ENCODE measurements at regions not wholly inside any gene's neighbourhood (a gene's known extent, or its start where the extent isn't known, plus 50 kb on each side); places are given as distances from the start of the nearest gene placed in this dataset.

DNA sequence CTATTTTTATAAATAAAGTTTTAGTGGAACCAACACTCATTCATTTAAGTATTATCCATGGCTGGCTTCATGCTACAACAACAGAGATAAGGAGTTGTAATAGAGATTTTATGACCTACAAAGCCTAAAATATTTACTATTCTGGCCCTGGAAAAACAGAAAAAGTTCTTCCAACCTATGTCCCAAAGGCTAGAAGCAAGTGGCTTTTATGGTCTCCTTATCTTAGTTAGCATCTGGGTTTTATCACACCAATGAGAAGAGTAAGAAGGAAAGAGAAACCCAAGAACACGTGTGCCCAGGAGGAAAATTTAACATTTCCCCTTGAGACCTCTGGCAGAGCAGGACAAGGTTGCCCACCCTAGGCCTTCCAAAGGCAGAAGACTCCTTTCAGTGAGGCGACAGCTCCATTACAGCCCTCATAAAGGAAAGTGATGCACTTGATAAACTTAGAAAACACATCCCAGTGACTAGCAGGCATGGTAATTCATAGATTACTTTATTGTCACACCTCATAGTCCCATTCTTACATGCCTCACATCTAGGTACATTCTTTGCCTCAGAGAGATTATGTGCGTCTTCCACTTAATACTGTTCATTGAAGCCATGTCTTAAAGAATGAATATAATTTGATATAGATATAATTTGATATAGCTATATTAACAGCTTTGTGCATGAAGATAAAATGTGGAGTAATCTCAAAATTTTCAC is 113.2 kb upstream of the ACP3 start:
- no TSS peak for BruUV-seq (replicated peaks)

More for the DNA sequence above, 113.2 kb upstream of the ACP3 start:
- Histone ChIP-seq H3K4me2 (ENCODE audit: low read length) (no peak overlapping the region), H3K4me3 (replicated peaks in 1 of 2; ENCODE audit: low read depth in 1 of 2, low read length in 2 of 2) (no peak overlapping the region), H4K20me1 (ENCODE audit: insufficient read depth) (no peaks in the 10 kb centered on the region), H3K4me1 (ENCODE audit: control insufficient read depth in 1 of 2, insufficient read depth in 2 of 2, low read length in 2 of 2) (no peaks in the 10 kb centered on the region), H3K79me2 (ENCODE audit: insufficient read depth, low read length) (no peaks in the 10 kb centered on the region), H3K36me3 (ENCODE audit: control insufficient read depth in 1 of 2, insufficient read depth in 2 of 2, low read length in 2 of 2) (no peaks in the 10 kb centered on the region), H3K9me2 (ENCODE audit: insufficient read depth) (no peaks in the 10 kb centered on the region), H3K27me3 (ENCODE audit: insufficient read depth, low read length) (peaks cover 14% of the 10 kb centered on the region; the same call in 1 of the 2 replicates), H3K9me3 (ENCODE audit: control insufficient read depth in 1 of 2, insufficient read depth in 1 of 2, low read depth in 1 of 2, low read length in 2 of 2) (no peaks in the 10 kb centered on the region), H3K27ac (ENCODE audit: low read depth, low read length) (no peak overlapping the region), H2AFZ (ENCODE audit: low read depth, low read length, poor library complexity, severe bottlenecking) (no peak overlapping the region), H3K9ac (ENCODE audit: low read length) (no peak overlapping the region)
- RAD21 ChIA-PET (ENCODE audit: low non-redundant PET in 1 of 2, low total read pairs in 2 of 2, uncharacterized antibody in 2 of 2, unreplicated experiment in 2 of 2) = no interaction called here
- CTCF ChIA-PET = no interaction called here
- DNase-seq (ENCODE audit: low read depth, low spot score) (no peak), ATAC-seq (no peak)
- POLR2A ChIA-PET = no interaction called here
- TF ChIP-seq CBX3 (IDR thresholded peaks at IDR 0.05; ENCODE audit: low read depth) = no peak
- TF ChIP-seq, protein P1, sequence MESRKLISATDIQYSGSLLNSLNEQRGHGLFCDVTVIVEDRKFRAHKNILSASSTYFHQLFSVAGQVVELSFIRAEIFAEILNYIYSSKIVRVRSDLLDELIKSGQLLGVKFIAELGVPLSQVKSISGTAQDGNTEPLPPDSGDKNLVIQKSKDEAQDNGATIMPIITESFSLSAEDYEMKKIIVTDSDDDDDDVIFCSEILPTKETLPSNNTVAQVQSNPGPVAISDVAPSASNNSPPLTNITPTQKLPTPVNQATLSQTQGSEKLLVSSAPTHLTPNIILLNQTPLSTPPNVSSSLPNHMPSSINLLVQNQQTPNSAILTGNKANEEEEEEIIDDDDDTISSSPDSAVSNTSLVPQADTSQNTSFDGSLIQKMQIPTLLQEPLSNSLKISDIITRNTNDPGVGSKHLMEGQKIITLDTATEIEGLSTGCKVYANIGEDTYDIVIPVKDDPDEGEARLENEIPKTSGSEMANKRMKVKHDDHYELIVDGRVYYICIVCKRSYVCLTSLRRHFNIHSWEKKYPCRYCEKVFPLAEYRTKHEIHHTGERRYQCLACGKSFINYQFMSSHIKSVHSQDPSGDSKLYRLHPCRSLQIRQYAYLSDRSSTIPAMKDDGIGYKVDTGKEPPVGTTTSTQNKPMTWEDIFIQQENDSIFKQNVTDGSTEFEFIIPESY (IDR thresholded peaks at IDR 0.05; ENCODE audit: extremely low read depth, insufficient replicate concordance, low read length) = no peak
- TF ChIP-seq, protein P2, sequence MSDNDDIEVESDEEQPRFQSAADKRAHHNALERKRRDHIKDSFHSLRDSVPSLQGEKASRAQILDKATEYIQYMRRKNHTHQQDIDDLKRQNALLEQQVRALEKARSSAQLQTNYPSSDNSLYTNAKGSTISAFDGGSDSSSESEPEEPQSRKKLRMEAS (IDR thresholded peaks at IDR 0.05) = no peak
- no peak for TF ChIP-seq YY1 (IDR thresholded peaks at IDR 0.05; ENCODE audit: extremely low read depth, insufficient replicate concordance, low read depth, low read length)
- no peak for TF ChIP-seq SIN3A (IDR thresholded peaks at IDR 0.05; ENCODE audit: low read depth)
- no peak for TF ChIP-seq ZNF274 (IDR thresholded peaks at IDR 0.05; ENCODE audit: low read depth, low read length)
- TF ChIP-seq JUND (IDR thresholded peaks at IDR 0.05) = no peak
- TF ChIP-seq ZFX (IDR thresholded peaks at IDR 0.05) = no peak
- TF ChIP-seq, protein P3, sequence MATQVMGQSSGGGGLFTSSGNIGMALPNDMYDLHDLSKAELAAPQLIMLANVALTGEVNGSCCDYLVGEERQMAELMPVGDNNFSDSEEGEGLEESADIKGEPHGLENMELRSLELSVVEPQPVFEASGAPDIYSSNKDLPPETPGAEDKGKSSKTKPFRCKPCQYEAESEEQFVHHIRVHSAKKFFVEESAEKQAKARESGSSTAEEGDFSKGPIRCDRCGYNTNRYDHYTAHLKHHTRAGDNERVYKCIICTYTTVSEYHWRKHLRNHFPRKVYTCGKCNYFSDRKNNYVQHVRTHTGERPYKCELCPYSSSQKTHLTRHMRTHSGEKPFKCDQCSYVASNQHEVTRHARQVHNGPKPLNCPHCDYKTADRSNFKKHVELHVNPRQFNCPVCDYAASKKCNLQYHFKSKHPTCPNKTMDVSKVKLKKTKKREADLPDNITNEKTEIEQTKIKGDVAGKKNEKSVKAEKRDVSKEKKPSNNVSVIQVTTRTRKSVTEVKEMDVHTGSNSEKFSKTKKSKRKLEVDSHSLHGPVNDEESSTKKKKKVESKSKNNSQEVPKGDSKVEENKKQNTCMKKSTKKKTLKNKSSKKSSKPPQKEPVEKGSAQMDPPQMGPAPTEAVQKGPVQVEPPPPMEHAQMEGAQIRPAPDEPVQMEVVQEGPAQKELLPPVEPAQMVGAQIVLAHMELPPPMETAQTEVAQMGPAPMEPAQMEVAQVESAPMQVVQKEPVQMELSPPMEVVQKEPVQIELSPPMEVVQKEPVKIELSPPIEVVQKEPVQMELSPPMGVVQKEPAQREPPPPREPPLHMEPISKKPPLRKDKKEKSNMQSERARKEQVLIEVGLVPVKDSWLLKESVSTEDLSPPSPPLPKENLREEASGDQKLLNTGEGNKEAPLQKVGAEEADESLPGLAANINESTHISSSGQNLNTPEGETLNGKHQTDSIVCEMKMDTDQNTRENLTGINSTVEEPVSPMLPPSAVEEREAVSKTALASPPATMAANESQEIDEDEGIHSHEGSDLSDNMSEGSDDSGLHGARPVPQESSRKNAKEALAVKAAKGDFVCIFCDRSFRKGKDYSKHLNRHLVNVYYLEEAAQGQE (IDR thresholded peaks at IDR 0.05; ENCODE audit: low read depth) = no peak
- no peak for TF ChIP-seq EZH2 (IDR thresholded peaks at IDR 0.05)
- TF ChIP-seq RAD21 (IDR thresholded peaks at IDR 0.05; ENCODE audit: low read depth) = no peak
- no peak for TF ChIP-seq EGR1 (IDR thresholded peaks at IDR 0.05; ENCODE audit: low read depth)
- TF ChIP-seq ELF1 (IDR thresholded peaks at IDR 0.05; ENCODE audit: borderline replicate concordance, low read depth) = no peak
- TF ChIP-seq, protein P4, sequence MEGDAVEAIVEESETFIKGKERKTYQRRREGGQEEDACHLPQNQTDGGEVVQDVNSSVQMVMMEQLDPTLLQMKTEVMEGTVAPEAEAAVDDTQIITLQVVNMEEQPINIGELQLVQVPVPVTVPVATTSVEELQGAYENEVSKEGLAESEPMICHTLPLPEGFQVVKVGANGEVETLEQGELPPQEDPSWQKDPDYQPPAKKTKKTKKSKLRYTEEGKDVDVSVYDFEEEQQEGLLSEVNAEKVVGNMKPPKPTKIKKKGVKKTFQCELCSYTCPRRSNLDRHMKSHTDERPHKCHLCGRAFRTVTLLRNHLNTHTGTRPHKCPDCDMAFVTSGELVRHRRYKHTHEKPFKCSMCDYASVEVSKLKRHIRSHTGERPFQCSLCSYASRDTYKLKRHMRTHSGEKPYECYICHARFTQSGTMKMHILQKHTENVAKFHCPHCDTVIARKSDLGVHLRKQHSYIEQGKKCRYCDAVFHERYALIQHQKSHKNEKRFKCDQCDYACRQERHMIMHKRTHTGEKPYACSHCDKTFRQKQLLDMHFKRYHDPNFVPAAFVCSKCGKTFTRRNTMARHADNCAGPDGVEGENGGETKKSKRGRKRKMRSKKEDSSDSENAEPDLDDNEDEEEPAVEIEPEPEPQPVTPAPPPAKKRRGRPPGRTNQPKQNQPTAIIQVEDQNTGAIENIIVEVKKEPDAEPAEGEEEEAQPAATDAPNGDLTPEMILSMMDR (IDR thresholded peaks at IDR 0.05 in 2 of 3, conservative IDR thresholded peaks at IDR 0.05 in 1 of 3; ENCODE audit: borderline replicate concordance in 1 of 3, insufficient read depth in 1 of 3, low read depth in 2 of 3, low read length in 2 of 3) = no peak
- no peak for TF ChIP-seq TCF7L2 (IDR thresholded peaks at IDR 0.05; ENCODE audit: borderline replicate concordance, extremely low read depth, insufficient read depth, insufficient read length)
- TF ChIP-seq CEBPB (IDR thresholded peaks at IDR 0.05; ENCODE audit: low read depth) = no peak
- TF ChIP-seq SRF (IDR thresholded peaks at IDR 0.05; ENCODE audit: low read depth) = no peak
- no peak for TF ChIP-seq POLR2AphosphoS5 (IDR thresholded peaks at IDR 0.05; ENCODE audit: low read depth, low read length)
- TF ChIP-seq, protein P5, sequence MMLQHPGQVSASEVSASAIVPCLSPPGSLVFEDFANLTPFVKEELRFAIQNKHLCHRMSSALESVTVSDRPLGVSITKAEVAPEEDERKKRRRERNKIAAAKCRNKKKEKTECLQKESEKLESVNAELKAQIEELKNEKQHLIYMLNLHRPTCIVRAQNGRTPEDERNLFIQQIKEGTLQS (IDR thresholded peaks at IDR 0.05) = no peak
- intact Hi-C loops (cut with micrococcal nuclease) = no loop called here

Data from HCT116 (cell line).